ENCODE measurements at regions not wholly inside any gene's neighbourhood (a gene's known extent, or its start where the extent isn't known, plus 50 kb on each side); places are given as distances from the start of the nearest gene placed in this dataset.

- peak; percentile 40 for DNase-seq
Measured at GRCh38 chr15:93185796-93186195, 96.8 kb upstream of the RGMA start.

GRCh38 chr15:93182703-93183205 lies 93.7 kb upstream of the RGMA start:
- no peak for DNase-seq

- DNase-seq, result no peak
Measured at GRCh38 chr15:93180656-93181055, 91.6 kb upstream of the RGMA start.

GRCh38 chr15:93180128-93180527 lies 91.1 kb upstream of the RGMA start:
- DNase-seq, result no peak

GRCh38 chr15:93179700-93180102 lies 90.7 kb upstream of the RGMA start:
- peak; percentile 82 for DNase-seq

GRCh38 chr15:93179072-93179471 lies 90.1 kb upstream of the RGMA start:
- no peak for DNase-seq

- DNase-seq, result no peak
Measured at GRCh38 chr15:93178371-93178770, 89.4 kb upstream of the RGMA start.

- DNase-seq, result no peak
Measured at GRCh38 chr15:93176065-93176464, 87.1 kb upstream of the RGMA start.

GRCh38 chr15:93174836-93175235 lies 85.8 kb upstream of the RGMA start:
- DNase-seq, result no peak

GRCh38 chr15:93173369-93173768 lies 84.4 kb upstream of the RGMA start:
- DNase-seq, result peak; percentile 83

GRCh38 chr15:93171476-93171875 lies 82.5 kb upstream of the RGMA start:
- no peak for DNase-seq

- DNase-seq, result peak; percentile 38
Measured at GRCh38 chr15:93170329-93170728, 81.3 kb upstream of the RGMA start.

- peak; percentile 91 for DNase-seq
Measured at GRCh38 chr15:93168910-93169309, 79.9 kb upstream of the RGMA start.

- no peak for DNase-seq
Measured at GRCh38 chr15:93167291-93167690, 78.3 kb upstream of the RGMA start.

GRCh38 chr15:93166675-93167074 lies 77.7 kb upstream of the RGMA start:
- DNase-seq, result no peak

- no peak for DNase-seq
Measured at GRCh38 chr15:93165734-93166470, 76.9 kb upstream of the RGMA start.

GRCh38 chr15:93164409-93164808 lies 75.4 kb upstream of the RGMA start:
- DNase-seq, result peak; percentile 23

GRCh38 chr15:93162560-93162959 lies 73.5 kb upstream of the RGMA start:
- no peak for DNase-seq

GRCh38 chr15:93159930-93160329 lies 70.9 kb upstream of the RGMA start:
- no peak for DNase-seq

GRCh38 chr15:93158097-93158900 lies 69.3 kb upstream of the RGMA start:
- DNase-seq, result no peak

- peak; percentile 51 for DNase-seq
Measured at GRCh38 chr15:93154666-93155065, 65.7 kb upstream of the RGMA start.

- DNase-seq, result peak; percentile 57
Measured at GRCh38 chr15:93152951-93153350, 63.9 kb upstream of the RGMA start.

- DNase-seq, result no peak
Measured at GRCh38 chr15:93152360-93152759, 63.3 kb upstream of the RGMA start.

Data from fibroblast of skin of scalp (primary cell).